GM19324 (cell line): ENCODE measurements at regions not wholly inside any gene's neighbourhood (a gene's known extent, or its start where the extent isn't known, plus 50 kb on each side); places are given as distances from the start of the nearest gene placed in this dataset.

Experiments
- ATAC-seq: cut with Tn5 transposase; IDR thresholded peaks from one replicate; pipeline ENCODE4 v1.9.1; 2021; ENCODE audit warnings: mild to moderate bottlenecking, moderate library complexity; ENCODE audit not compliant: unreplicated experiment, low FRiP score

- ATAC-seq, result no peak
These were observed 318.2 kb downstream of the CXCL12 start for GRCh38 chr10:44066527-44067255.

GRCh38 chr10:44065788-44066526 lies 318.9 kb downstream of the CXCL12 start:
- ATAC-seq, result no peak

- ATAC-seq, result no peak
These were observed 319.7 kb downstream of the CXCL12 start for GRCh38 chr10:44064987-44065787.

GRCh38 chr10:44064317-44064716 lies 320.6 kb downstream of the CXCL12 start:
- no peak for ATAC-seq

DNA sequence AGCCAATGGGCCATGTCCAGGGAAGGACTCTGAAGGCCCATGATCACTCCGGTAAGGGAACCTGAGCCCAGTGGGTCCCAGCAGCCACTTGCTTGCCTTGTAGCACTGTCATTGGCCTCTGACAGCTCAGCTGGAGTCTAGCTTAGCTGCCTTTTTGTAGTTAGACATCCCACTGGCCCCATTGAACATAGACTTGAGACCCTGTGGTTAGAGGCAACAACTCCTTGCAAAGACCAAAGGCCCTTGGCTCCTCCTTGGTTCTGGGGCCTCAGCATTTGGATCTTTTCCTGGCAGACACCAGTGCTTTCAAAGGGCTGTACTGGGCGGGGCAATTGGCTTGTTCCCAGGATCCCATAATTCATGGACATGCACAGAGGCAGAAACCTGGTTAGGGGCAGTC lies 321.2 kb downstream of the CXCL12 start:
- ATAC-seq, result no peak

- ATAC-seq, result no peak
These were observed 324.2 kb downstream of the CXCL12 start for GRCh38 chr10:44060719-44061118.

DNA sequence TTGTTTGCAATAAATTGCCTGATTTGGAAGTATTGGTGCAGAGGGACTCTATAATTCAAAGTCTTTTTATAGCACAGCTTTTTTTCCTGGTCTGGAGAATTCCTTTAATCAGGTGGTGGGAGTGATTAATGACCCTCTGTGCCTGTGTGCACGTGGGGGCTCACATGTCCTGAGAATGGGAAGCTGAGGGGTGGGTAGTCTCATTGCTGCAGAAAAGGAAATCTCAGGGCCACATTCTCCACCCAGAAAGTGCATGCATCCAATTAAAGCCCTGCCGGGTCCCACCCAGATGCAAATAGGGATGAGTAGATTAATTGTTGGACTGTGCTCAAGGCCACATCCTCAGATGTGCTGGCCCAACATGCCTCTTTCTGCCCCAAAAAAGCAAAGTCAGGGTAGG lies 324.7 kb downstream of the CXCL12 start:
- no peak for ATAC-seq

DNA sequence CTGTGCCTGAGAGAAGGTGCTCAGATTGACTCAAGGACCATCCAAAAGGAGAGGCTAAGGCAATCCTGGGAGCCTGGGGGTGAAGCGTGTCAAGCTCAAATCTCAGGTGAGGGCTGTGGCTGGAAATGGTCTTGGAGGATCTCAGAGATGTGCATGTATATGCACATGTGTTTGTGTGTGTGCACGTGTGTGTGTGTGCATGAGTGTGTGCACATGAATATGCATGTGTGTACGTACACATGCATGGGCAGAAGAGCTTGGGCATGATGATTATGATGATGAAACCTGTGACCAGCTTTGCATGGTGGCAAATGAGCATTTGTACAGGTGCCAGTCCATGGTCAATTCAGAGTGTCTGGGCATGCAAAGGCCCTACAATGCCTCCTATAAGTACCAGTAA lies 326.6 kb downstream of the CXCL12 start:
- ATAC-seq, result no peak

DNA sequence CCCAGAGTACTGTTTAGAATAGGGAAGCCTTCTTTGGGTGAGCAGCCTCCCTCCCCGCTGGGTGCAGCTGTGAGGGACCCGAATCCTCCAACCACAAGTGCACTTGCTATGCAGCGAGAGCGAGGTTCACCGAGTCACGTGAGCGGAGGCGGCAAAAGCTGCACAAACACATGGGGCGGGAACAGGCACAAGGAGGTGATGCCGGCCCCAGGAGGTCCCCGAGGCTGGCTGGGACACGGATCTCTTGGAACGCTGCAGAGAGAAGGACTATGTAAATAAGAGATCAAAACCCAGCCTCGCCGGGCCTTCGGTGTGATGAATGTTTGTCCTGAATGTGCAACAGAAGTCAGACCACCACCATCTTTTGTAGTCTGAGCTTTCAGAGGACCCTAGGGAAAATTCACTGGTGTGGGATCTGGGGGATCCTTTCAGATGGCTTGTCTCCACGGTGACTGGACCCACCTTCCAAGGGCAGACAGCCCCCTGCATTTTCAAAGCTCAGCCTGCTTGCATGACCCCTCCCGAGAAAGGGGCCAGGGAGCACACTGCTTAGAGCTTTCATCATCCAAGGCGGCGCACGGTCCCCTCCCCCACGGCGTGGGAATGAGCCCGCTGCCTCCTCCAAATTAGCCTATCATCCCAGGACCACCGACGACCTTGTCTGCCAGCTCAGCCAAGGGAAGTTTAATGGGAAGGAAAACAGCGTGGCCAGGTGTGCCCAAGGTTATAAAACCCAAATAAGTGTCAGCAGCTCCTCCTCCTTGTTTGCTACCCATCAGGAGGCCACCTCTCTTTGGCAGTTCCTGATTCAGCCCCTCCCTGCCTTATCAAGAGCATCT lies 327.7 kb downstream of the CXCL12 start:
- no peak for ATAC-seq

DNA sequence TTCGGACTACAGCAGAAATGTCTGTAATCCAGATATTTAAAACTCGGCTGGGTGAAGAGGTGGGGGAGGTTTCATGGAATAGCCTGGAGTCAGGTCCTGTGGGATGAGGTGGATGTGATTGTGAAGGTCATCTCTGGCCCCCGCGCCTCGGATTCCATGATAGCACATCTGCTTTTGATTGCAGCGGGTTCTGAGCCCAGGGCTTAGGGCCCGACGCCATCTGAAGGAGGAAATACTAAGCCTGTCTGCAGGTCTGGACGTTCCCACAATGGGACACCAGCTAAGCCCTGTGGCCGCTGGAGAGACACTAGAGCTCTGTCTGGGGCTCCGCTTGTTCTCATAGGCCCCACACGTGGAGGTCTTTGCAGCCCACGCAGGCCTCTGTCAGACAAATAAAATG lies 328.7 kb downstream of the CXCL12 start:
- no peak for ATAC-seq

- ATAC-seq, result no peak
These were observed 330.9 kb downstream of the CXCL12 start for GRCh38 chr10:44054046-44054445.

DNA sequence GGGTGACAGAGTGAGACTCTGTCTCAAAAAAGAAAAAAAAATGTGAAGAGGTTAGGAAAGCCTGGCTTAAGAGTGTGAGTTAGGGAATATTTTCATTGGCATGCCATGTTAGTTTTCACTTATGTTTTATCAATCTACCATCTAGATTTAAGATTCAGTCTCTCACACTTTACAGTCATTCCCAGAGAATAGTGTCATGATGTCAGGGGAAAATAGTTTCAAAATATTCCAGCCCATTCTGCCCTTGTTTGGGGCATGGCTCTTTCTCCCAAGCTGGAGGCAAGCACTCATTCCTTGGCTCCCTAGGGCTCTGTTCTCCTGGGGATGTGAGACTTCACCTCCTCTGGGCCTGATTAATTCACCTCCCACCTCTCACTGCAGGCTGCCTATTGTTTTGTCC lies 331.5 kb downstream of the CXCL12 start:
- no peak for ATAC-seq

- ATAC-seq, result no peak
These were observed 333.1 kb downstream of the CXCL12 start for GRCh38 chr10:44051584-44052385.

DNA sequence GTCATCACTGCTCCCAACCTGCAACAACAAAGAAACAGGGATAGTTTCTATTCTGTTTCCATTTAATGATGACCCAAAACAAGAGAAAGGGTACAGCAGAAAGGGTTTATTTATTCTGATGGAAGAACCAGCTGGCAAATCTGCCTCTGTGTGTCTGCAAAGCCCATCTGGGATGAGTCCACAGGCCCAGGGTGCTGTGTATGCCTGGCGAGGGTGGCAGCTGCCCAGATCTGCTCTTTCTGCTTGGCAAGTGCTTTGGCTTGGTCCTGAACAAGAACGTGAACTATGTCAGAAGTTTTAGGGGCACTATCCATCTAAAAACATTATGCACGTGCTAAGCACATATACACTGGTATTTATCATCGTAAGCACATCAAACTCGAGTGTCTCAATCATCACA lies 333.8 kb downstream of the CXCL12 start:
- ATAC-seq, result no peak

DNA sequence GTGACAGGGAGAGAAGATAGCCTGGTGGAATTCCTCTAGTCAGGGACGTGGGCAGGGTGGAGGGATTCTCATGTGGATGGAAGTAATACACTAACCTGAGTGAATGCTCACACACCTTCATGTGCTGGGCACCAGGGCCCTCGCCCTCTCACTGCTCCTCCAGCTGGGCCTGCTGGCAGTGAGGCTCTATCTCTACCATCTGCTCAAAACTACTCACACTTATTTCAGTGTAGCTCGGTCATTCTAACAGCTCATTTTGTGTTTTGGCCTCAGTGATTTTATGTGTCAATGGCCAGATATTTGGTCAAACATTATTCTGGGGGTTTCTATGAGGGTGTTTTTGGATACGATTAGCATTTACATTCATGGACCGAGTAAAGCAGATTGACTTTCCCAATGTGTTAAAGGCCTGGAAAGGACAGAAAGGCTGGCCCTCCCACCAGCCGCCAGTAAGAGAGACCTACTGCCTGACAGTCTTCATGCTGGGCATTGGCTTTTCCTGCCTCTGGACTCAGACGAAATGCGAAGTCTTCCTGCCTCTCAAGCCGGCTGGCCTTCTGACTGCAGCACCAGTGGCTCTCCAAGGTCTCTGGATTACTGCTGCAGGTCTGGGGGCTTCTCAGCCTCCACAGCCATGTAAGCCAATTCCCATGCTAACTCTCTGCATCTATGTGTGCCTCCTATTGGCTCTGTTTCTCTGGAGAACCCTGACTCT lies 335.4 kb downstream of the CXCL12 start:
- ATAC-seq, result no peak

DNA sequence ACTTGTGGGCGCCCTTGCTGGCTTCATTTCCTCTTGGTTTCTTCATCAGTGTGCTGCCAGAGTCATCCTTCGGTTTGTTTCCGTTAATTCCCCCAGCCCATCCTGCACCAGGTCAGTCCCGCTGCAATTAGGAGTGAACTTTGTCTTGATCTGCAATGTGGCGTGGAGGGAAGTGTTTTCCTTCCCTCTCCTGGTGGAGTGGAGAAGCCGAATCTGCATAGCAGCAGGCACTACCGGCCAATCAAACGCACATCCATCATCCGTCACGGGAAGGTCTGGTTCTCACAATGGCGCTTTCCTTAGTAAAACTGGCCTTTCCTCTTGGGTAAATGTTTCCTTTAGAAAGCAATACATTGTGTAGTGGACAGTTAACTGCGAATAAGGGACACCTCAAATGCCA lies 337.5 kb downstream of the CXCL12 start:
- ATAC-seq, result no peak

DNA sequence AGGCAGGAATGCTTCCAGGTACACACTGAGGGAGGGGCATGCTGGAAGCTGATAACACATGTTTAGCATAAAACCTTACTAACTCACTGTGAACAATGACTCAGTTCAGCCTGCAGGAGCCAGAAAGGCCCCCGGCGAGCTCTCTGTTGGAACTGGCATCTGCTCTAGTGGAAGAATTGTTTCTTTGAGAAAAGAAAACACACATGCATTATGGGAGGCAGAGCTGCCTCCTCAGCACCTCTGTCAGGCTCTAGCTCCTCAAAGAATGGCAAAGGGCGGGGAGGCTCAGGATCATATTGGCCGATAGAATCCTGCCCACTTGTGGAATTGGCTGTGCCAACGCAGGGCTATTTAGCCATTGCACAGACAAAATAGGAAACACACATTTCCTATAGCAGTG lies 338.3 kb downstream of the CXCL12 start:
- no peak for ATAC-seq

- no peak for ATAC-seq
These were observed 339.9 kb downstream of the CXCL12 start for GRCh38 chr10:44045020-44045419.

DNA sequence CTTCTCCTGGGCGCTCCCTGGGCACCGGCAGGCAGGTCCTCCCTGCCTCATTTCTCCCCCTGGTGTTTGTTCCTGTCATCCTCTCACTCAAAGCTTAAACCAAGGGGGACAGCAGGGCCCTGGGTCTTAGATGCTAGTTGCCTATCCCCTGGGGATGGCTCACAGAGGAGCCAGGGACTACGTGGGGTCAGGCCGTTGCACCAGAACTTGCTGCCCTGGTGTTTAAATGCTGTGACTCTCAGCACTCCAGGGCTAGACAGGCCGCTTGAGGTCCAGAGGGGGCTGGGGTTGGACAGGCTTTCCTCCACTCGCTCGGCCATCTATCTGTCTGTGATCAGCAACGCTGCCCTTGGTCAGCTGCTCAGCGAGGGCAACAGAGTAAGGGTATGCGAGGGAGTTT lies 340.3 kb downstream of the CXCL12 start:
- ATAC-seq, result no peak
